Stimulated activated CD8-positive, alpha-beta memory T cell treated with anti-CD3 and anti-CD28 coated beads, Interleukin-7, amount 100 ng/mL, for 1 hour (primary cell): ENCODE measurements at regions not wholly inside any gene's neighbourhood (a gene's known extent, or its start where the extent isn't known, plus 50 kb on each side); places are given as distances from the start of the nearest gene placed in this dataset.

Experiments used
- DNase-seq, 2 donors: peaks; one replicate each; pipeline ENCODE4 v3.0.0-alpha.2; 2020; ENCODE audit warnings: low read depth in 2 of 2

DNA sequence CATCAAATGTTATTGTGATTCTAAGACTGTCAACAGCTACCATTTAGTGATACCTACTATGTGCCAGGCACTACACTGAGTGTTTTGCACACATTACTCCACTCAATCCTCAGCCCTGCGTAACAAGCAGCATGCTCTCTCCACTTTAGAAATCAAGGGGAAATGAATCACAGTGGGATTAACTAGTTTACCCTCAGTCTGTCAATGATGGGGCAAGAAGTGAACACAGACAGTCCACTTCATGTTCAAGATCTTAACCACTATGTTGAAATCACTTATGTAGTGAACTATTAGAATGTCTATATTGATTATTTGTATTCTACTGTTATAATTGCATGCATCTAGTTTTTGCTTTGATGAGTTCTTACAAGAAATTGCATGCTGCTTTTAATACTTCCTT is 165.3 kb downstream of the LTN1 start:
- no peak for DNase-seq

- DNase-seq, result no peak
Measured at GRCh38 chr21:28826569-28826968, 166.1 kb downstream of the LTN1 start.

DNA sequence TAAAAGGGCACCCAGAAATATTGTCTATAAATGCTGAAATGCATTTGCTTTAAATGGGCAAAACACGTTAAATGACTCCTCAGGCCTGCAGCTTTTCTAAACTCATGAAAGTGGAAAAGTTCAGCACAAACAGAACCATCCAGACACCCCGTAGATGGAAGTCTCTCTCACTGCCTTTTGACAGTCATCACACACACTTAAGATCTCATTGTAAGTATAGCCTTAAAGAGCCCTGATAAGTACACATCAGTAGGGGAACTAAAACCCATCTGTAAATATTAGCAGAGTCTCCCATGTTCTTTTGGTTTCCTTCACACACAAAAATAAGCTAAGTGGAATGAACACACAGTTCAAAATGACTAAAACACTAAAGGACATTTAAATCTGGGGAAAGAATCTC is 166.7 kb downstream of the LTN1 start:
- no peak for DNase-seq

DNA sequence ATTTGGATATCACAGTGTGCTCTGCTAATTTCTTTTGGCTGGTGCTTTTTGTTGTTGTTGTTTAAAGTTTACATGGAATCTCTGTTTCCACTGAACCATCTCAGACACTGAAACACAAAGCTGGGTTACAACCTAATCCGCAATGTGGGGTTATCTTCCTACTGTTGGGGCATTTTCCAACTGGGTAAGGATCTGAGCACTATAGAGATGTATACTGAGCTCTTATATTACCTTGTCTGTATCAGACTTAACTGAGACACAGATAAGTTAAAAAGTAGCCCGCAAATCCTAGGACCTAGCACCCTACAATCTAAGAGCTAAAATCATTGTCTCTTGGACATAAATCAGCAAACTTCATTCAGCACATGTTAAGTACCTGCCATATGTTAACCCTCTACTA is 169.2 kb downstream of the LTN1 start:
- DNase-seq, result no peak

DNA sequence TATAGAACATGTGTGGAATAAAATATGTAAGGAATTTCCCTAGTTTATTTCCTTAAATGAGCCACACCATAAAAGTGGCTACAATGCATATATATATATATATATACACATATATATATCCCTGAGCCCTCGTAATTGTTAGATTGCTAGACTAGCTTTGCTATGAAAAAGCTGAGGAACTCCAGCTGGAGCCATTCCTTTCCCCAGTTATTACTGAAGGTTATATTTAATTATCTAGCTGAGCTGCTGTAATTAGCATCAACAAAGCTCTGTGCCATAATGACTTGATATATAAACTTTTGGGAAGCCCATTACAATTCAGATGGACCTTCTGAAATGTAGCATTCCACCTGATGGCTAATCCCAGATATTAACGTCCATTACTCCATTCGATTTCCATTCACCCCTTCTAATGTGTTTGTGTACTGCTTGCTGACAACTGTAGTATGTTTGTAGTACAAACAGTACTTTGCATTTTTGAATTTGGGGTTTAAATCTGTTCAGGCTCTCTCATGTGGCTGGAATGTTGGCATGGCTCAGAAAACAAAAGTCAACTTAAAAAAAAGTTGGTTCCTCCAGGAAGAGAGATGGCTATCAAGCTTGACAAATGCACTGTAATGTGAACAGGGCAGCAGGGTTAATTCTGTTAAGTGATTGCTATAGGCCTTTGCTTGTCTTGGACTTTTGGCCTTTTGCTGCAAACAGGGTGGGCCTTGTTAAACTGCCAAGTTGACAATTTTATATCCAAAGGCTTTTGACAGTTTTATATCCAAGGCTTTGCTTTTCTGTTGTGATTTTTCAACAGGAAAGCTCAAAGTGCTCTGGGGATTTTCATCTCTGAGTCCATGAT is 170.0 kb downstream of the LTN1 start:
- no peak for DNase-seq

- no peak for DNase-seq
Measured at GRCh38 chr21:28822123-28822399, 170.6 kb downstream of the LTN1 start.

GRCh38 chr21:28821276-28822122 is 171.2 kb downstream of the LTN1 start:
- DNase-seq, result no peak

DNA sequence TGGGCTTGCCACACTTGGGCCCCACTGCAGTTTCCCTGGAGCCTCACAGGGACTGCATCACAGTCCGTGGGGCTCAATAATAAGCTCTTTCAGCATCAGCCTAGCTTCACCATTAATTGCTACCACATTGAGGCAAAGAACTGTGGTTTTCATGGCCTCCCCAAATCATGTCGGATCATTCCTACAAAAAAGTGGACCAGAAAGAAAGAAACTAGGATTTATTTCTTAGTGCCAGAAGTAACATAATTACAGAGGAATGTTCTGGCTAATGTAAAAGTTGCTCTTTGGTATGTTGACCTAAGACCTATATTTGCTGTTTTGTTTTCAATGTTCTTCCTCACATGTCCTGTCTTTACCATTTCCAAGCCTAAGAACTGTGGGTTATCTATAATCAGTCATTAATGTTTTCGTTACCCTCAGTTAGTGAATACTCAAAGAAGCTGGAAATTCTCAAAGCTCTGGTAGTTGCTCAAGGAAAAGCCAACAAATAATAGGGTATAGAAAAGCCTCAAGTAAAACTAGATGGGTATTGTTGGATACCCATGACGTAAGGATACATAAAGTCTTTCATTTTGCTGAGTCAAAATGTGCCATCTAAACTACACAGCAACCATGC is 173.9 kb downstream of the LTN1 start:
- DNase-seq, result no peak

DNA sequence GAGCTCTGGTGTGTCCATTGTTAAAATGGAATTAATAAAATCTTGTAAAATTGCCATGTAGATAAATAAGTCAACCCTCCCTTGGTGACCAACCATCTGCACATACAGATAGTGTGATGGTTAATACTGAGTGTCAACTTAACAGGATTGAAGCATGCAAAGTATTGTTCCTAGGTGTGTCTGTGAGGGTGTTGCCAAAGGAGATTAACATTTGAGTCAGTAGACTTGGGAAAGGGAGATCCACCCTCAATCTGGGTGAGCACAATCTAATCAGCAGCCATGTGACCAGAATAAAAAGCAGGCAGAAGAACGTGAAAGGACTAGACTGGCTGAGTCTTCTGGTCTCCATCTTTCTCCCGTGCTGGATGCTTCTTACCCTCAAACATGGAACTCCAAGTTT is 174.8 kb downstream of the LTN1 start:
- DNase-seq, result no peak

GRCh38 chr21:28811860-28812259 is 180.8 kb downstream of the LTN1 start:
- DNase-seq, result no peak

GRCh38 chr21:28810826-28811524 is 181.7 kb downstream of the LTN1 start:
- no peak for DNase-seq

GRCh38 chr21:28805885-28806284 is 186.8 kb downstream of the LTN1 start:
- DNase-seq, result no peak

- DNase-seq, result no peak
Measured at GRCh38 chr21:28804089-28804670, 188.5 kb downstream of the LTN1 start.

DNA sequence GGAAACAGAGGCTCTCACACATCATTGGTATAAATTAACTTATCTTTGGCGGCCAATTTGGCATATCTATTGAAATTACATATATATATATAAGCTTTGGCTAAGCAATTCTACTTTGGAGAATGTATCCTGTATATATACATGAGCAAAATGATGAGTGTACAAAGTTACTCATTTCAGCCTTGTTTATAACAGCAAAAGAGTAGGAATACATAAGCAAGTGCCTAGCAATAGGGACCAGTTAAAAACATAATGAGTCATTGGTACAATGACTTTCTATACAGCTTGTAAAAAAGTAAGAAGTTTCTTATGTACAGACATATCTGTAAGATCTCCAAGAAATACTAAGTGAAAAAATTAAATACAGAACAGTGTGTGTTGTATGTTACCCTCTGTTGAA is 190.8 kb downstream of the LTN1 start:
- no peak for DNase-seq

- no peak for DNase-seq
Measured at GRCh38 chr21:28799926-28800325, 192.8 kb downstream of the LTN1 start.

GRCh38 chr21:28798798-28799197 is 193.9 kb downstream of the LTN1 start:
- no peak for DNase-seq

- DNase-seq, result no peak
Measured at GRCh38 chr21:28795251-28795650, 197.4 kb downstream of the LTN1 start.

- no peak for DNase-seq
Measured at GRCh38 chr21:28794371-28794851, 198.3 kb downstream of the LTN1 start.

GRCh38 chr21:28793043-28793442 is 199.6 kb downstream of the LTN1 start:
- no peak for DNase-seq

DNA sequence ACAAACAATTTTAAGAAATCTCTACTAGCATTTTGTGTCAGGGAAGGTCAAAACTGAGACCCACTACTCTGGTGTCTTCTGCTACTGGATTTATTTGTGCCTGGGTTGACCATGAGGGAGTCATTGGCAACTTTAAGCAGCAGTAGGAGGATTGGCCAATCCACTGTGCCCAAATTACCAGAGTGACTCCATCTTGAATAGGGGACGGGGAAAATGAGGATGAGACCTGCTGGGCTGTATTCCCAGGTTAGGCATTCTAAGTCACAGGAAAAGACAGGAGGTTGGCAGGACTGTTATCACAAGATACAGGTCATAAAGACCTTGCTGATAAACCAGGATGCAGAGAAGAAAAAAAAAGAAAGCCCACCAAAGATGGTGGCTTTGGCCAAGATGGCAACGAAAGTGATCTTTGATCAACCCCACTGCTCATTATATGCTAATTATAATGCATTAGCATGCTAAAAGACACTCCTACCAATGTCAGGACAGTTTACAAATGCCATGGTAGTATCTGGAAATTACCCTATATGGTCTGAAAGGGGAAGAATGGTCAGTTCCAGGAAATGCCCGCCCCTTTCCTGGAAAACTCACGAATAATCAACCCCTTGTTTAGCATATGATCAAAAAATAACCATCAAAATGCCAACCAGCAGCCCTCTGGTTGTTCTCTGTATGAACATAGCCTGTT is 200.9 kb downstream of the LTN1 start:
- no peak for DNase-seq

- DNase-seq, result no peak
Measured at GRCh38 chr21:28790335-28790734, 202.3 kb downstream of the LTN1 start.
